ENCODE measurements at regions not wholly inside any gene's neighbourhood (a gene's known extent, or its start where the extent isn't known, plus 50 kb on each side); places are given as distances from the start of the nearest gene placed in this dataset.

DNA sequence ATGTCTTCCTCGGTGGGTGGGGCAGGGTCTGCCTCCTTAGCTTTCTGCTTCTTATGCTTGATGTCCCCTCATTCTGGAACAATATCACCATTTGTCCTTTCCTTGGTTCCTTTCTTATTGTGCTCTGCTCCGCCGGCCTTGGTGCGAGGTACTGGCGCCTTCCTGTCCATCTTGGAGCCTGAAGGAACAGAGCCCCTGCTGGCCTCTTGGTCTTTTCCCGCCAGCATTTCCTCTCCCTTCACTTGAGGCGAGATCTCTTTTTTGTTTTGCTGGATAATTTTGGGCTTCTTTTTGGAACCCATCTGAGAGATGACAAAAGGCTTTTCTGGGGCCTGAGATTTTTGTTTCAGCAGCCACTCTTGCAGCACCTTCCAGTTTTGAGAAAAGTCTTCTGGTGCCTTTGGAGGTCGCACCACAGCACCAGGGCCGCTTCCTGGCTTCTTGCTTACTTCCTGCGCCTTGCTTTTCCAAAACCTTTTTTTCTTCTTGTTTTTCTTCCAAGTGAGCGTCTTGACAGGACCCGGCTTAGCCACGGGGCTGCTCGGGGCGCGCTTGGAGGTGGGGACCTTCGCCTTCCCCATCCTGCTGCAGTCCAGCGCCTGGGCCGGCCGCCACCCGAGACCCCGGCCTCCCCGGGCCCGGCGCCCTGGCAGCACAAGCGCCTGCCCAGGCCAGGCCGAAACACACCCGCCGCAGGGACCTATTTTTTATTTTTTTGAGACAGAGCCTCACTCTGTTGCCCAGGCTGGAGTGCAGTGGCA, 127.1 kb downstream of the KLF13 start:
- no peak for DNase-seq (ENCODE audit: low read depth, low spot score)
- no peak overlapping the region for H3K27ac ChIP-seq

DNA sequence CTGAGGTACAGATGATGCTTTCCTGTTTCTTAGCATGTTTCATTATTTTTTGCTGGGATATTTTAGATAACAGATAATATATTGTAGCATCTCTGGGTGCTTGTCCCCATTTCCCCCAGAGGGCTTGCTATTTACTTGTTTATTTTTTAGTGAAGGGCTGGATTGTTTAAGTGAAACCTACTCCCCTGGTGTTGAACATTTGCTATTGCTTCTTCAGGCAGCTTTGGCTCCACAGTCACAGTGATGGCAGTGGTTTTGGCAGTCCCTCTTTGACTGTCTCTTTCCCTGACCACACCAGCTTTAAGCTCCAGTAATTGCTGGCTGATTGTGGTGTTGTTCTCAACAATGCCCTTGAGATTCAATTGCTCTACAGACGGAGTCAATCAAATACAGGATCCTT, 128.9 kb downstream of the KLF13 start:
- DNase-seq (ENCODE audit: low read depth, low spot score): no peak
- H3K27ac ChIP-seq: no peak overlapping the region

DNA sequence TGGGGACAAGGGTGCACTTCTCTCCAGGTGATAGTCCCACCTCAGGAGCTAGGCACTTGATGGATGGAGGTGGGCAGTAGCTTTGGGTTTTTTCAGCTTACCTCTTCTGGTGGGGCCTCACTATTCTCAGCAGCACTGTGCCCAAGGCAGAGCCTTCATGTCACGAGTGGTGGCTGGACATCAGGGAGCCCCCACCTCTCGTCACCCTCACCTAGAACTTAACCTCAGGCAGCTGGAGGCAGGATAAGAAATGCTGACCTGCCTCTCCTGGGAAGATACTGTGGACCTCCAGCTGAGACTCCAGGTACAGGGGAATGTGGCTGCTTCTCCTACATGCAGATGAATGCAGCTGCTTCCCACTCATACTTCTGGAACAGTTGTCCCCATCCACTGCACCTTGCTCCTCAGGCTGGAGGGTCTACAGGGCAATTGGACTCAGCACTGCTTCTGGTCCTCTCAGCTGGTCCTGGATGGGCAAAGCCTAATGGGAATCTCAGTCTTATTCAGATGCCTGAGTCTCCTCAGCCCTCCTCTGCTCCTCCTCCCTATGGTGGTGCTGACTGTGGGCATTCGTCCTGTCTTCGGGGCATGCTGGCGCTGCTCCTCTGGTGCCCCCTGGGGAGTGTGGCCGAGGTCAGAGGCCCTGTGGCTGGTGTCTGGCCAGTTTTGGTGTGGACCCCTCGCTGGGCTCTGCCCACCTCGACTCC, 129.9 kb downstream of the KLF13 start:
- H3K27ac ChIP-seq: no peak overlapping the region
- DNase-seq (ENCODE audit: low read depth, low spot score): no peak

- H3K27ac ChIP-seq: no peak overlapping the region
- no peak for DNase-seq (ENCODE audit: low read depth, low spot score)
Measured at GRCh38 chr15:31457161-31457560, 130.5 kb downstream of the KLF13 start.

- no peak overlapping the region for H3K27ac ChIP-seq
- DNase-seq (ENCODE audit: low read depth, low spot score): no peak
Measured at GRCh38 chr15:31457631-31458526, 131.2 kb downstream of the KLF13 start.

DNA sequence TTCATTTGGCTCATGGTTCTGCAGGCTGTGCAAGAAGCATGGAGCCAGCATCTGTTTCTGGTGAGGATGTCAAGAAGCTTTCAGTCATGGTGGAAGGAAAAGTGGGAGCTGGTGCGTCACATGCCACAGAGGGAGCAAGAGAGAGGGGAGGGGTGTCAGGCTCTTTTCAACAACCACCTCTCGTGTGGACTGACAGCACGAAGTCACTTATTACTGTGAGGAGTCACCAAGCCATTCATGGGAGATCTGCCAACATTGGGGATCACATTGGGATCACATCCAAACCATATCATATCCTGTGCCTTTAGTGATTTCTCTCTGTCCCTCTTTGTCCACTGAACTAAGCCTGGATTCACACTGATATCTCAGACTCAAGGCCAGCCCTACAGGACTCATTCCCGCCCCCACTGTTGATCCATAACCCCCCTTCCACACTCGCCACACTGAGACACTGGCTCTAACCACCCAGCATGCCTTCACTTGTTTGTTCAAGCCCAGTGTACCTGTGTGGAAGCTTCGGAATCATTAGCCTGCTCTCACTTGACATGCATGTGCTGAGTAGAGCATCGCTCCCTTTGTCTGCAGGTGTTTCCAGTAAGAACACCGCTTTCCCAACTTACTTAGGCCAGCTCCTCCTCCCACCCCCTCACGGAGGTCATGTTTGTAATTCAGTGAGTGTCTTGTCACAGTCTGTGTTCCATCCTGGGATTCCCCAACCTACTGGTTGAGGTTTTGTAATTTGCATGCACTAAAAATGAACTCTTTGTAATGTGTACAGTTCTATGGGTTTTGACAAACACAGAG, 132.2 kb downstream of the KLF13 start:
- peak overlapping the region; percentile 0 for H3K27ac ChIP-seq
- peak; percentile 84 for DNase-seq (ENCODE audit: low read depth, low spot score)

DNA sequence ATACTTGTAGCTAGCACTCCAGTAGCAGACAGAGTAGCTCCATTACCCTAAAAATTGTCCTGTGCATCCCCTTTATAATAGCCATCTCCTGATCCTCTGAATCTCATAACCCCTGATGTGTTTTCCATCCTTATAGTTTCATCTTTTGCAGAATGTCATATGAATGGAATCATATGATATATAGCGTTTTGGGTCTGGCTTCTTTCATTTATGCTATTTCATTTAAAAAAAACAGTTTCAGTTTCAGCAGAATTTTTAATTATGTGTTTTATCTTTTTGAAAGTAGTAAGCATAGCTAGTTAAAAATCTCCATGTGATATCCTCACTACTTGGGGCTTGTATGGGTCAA, 132.7 kb downstream of the KLF13 start:
- no peak for DNase-seq (ENCODE audit: low read depth, low spot score)
- peak overlapping the region; percentile 0 for H3K27ac ChIP-seq

- DNase-seq (ENCODE audit: low read depth, low spot score): no peak
- H3K27ac ChIP-seq: no peak overlapping the region
Measured at GRCh38 chr15:31461375-31461774, 134.7 kb downstream of the KLF13 start.

DNA sequence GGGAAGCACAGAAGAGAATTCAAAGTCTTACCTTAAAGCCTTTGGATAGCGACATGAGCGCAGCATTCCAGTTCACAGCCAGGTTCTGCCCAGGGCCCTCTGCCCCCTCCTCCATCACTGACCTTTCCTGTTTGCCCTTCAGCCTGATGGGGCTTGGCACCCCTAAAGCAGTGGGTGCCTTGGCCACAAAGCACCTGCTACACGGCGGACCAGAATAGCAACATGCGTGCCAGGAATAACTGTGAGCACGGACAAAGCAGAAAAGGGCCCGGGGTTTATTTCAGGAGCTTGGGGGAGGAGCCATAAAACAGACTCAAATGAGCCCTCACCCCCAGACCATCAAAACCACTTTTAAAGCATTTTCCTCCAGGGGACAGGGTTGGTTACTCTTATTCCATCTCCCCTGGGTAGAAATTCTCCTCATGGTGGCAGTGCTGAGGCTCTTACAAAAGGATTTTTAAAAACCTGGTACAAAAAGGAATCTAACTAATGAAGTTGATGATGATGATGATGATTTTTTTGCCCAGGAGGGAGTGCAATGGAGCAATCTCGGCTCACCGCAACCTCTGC, 135.4 kb downstream of the KLF13 start:
- no peak for DNase-seq (ENCODE audit: low read depth, low spot score)
- H3K27ac ChIP-seq: no peak overlapping the region

DNA sequence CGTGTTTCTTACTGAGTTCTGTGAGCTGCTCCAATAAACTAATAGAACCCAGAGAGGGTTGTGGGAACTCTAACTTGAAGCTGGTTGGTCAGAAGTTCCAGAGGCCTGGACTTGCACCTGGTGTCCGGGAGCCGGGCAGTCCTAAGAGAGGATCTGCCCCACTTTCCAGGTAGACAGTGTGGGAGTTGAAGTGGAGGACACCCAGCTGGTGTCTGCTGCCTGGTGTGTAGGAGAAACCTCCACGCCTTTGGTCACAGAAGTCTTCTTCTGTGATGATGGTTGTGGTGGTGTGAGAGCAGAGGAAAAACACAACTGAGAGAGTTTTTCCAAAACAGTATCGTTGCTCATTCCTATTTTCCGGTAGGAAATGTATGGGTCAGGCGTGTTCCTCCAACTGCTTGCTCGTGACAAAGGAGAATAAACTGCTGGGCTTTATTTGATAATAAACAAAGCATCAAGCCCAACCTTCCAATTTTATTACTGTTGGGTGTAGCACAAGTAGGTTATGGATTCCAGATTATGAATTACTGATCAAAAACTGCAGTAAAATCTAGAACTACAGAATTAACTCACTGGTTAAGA, 137.0 kb downstream of the KLF13 start:
- DNase-seq (ENCODE audit: low read depth, low spot score): no peak

DNA sequence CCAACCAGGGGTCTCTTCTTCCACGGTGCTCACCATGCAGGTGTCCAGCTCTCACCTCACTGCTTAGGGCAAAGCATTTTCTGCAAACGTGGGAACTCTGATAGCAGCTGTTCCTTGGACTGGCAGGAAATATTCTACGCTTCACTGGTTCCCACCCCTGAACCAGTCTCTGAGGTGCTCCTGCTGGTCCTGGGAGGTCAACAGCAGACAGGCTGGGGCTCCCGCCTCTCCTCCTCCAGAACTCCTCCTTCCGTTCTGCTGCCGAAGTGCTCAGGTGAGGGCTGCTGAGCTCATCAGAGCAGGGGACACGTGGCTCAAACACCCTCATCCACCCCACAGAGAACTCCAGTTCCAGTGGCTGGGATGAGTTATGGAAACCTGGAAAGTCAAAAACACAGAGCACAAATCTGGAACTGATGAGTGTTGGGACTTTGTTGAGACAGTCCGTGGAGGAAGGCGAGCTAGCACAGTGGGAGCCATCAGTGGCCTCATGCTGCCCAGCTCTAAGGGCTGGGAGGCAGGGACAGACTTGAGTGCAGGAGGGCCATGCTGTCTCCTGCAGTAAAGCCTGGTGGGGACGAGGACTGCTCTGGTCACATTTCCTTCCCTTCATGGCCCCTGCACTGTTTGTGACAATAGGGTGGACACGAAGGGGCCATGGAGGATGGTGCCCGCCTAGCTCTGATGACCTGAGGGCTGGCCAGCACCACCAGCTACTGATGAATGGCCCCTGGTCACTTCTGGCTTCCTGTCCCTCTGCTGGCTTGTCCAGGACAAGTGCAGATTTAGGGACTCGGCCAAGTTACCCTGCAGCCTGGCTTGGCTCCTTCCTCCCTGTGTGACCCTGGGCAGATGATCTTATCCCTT, 137.8 kb downstream of the KLF13 start:
- no peak for DNase-seq (ENCODE audit: low read depth, low spot score)

More for the DNA sequence above, 137.0 kb downstream of the KLF13 start:
- H3K27ac ChIP-seq: no peak overlapping the region

GRCh38 chr15:31465083-31465955, 138.7 kb downstream of the KLF13 start:
- peak; percentile 82 for DNase-seq (ENCODE audit: low read depth, low spot score)
- peak overlapping the region; percentile 92 for H3K27ac ChIP-seq

More for the DNA sequence above, 137.8 kb downstream of the KLF13 start:
- peak overlapping the region; percentile 92 for H3K27ac ChIP-seq

- DNase-seq (ENCODE audit: low read depth, low spot score): no peak
- H3K27ac ChIP-seq: no peak overlapping the region
Measured at GRCh38 chr15:31467361-31467760, 140.7 kb downstream of the KLF13 start.

- H3K27ac ChIP-seq: no peak overlapping the region
- DNase-seq (ENCODE audit: low read depth, low spot score): no peak
Measured at GRCh38 chr15:31468911-31469785, 142.5 kb downstream of the KLF13 start.

- DNase-seq (ENCODE audit: low read depth, low spot score): no peak
- H3K27ac ChIP-seq: no peak overlapping the region
Measured at GRCh38 chr15:31469786-31470525, 143.3 kb downstream of the KLF13 start.

DNA sequence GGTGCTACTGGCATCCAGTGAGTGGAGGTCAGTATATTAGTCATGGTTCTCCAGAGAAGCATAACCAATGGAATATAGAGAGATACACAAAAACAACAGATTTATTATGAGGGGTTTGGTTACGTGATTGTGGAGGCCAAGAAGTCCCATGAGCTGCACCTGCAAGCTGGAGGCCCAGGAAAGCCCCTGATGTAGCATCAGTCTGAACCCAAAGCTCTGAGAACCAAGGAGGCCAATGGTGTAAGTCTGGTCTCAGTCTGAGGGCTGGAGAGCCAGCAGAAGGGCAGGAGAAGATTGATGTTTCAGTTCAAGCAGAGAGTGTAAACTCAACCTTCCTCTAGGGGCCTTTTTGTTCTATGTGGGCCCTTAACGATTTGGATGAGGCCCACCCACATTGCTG, 144.1 kb downstream of the KLF13 start:
- no peak overlapping the region for H3K27ac ChIP-seq
- DNase-seq (ENCODE audit: low read depth, low spot score): no peak
